Spleen (tissue), 11 donors: ENCODE measurements at regions not wholly inside any gene's neighbourhood (a gene's known extent, or its start where the extent isn't known, plus 50 kb on each side); places are given as distances from the start of the nearest gene placed in this dataset.

Source experiments
- DNase-seq: peaks from one replicate; pipeline ENCODE4 v3.0.0-alpha.2; 2020
- H3K27ac ChIP-seq, 8 donors: fragments of 200-600 bp; sonication (generic) in 7 of 8; 1 replicate in 4 of 8; 2 replicates in 4 of 8; pipeline versions ENCODE4 v1.5.0 to v1.8.0; 2016 to 2021; ENCODE audit warnings: inconsistent platforms in 4 of 8, mild to moderate bottlenecking in 4 of 8, moderate library complexity in 1 of 8
- H3K27me3 ChIP-seq, 7 donors: fragments of 200-600 bp; sonication (generic) in 6 of 7; replicated peaks in 1 of 7; 1 replicate in 4 of 7; 2 replicates in 3 of 7; pipeline versions ENCODE4 v1.5.0 to v1.8.0; 2016 to 2021; ENCODE audit warnings: inconsistent platforms in 3 of 7, mild to moderate bottlenecking in 1 of 7
- H3K36me3 ChIP-seq, 6 donors: fragments of 200-600 bp; sonication (generic) in 5 of 6; 1 replicate in 4 of 6; 2 replicates in 2 of 6; pipeline versions ENCODE4 v1.5.0 to v1.8.0; 2016 to 2021; ENCODE audit warnings: inconsistent platforms in 2 of 6
- H3K4me1 ChIP-seq, 6 donors: fragments of 200-600 bp; sonication (generic) in 5 of 6; 1 replicate in 3 of 6; 2 replicates in 3 of 6; pipeline versions ENCODE4 v1.5.0 to v1.8.0; 2016 to 2021; ENCODE audit warnings: inconsistent platforms in 3 of 6
- H3K4me3 ChIP-seq, 8 donors: fragments of 200-600 bp; sonication (generic) in 7 of 8; 1 replicate in 4 of 8; 2 replicates in 4 of 8; pipeline versions ENCODE4 v1.5.0 to v1.8.0; 2016 to 2021; ENCODE audit warnings: inconsistent platforms in 4 of 8, mild to moderate bottlenecking in 4 of 8, moderate library complexity in 2 of 8
- H3K9me3 ChIP-seq, 8 donors: fragments of 200-600 bp; sonication (generic) in 7 of 8; 1 replicate in 4 of 8; 2 replicates in 4 of 8; pipeline versions ENCODE4 v1.5.0 to v1.8.0; 2016 to 2021; ENCODE audit warnings: inconsistent platforms in 4 of 8
- POLR2A ChIP-seq, 3 donors: fragments of 450-650 bp; IDR thresholded peaks; one replicate each; pipeline ENCODE4 v1.5.1; 2017; ENCODE audit warnings: antibody characterized with exemption in 3 of 3, mild to moderate bottlenecking in 1 of 3
- POLR2AphosphoS5 ChIP-seq, 3 donors: sonication (generic); formaldehyde crosslinking; IDR thresholded peaks; one replicate each; pipeline ENCODE4 v1.5.1; 2017; ENCODE audit warnings: antibody characterized with exemption in 3 of 3
- WGBS, 5 donors: extraction: QIAGEN DNeasy Blood & Tissue Kit in 3 of 5; methylation state at CpG; one replicate each; pipeline versions ENCODE4 v1.1.5 to v1.1.7; 2013 to 2018; 5-methylcytosine and 5-hydroxymethylcytosine counted together
- intact Hi-C: fragments of 100-400 bp; cut with DNase I; formaldehyde crosslinking; loops from one replicate; pipeline ENCODE4 v1.15.0; 2023; ENCODE audit warnings: low total_unique reads
- TF ChIP-seq, protein P1 (sequence below), 11 experiments: fragments of 200-600 bp in 7 of 11; fragments of 450-650 bp in 4 of 11; sonication (generic) in 4 of 11; IDR thresholded peaks in 8 of 11; conservative IDR thresholded peaks in 3 of 11; 1 replicate in 7 of 11; 2 replicates in 4 of 11; pipeline versions ENCODE4 v1.4.0 to v1.8.0; 2016 to 2021; ENCODE audit warnings: antibody characterized with exemption in 11 of 11, inconsistent platforms in 4 of 11, mild to moderate bottlenecking in 1 of 11
- donor health status: healthy with polysubstance abuse.
- donor health status: DM: no; HTN: no; CAD: no; lungs with moderate emphysema.
- donor health status: DM: no; HTN: no; CAD: no.
- donor health status: Bipolar disorder and iron deficiency.
- donor health status: healthy.
- donor health status: DM: no; HTN: no; CAD: no.
- donor health status: DM: yes; HTN: yes; CAD: no.

DNA sequence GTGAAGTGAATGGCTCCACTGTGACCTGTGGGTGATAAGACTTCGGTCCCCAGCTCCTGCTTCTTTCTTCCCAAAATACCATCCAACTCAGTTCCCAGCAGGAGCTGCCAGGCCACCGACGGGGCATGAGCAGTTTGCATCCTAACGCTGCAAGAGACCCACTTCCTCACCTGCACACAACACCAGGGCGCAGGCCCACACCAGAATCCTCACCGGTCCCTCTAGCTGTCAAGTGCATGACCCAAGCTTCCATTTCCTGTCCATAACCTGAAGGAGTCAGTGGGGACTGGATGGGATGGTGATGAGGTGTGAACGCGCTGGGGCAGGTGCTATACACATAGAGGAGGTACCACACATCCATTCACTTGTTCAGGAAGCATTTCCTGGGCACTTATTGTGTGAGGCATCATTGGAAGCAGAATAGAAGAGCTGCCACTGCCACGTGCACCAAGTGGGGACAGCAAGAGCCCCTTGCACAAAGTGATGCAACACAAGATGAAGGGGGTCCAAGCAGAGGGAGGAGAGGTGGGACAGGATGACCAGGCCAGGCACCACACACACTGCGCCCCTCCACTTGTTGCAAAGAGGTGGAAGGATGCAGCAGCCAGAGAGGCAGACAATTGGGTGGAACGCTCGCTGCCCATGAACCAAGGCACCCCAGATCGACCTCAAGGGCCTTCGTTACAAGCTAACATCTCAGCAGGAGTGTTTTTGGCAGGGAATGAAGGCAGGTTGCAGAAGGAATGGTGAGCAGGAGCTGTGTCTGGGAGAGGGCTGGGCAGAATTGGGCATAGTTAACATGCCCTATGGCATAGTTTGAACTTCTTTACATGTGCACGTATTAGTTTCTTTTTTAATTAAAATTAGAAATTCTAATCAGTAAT lies 605.8 kb upstream of the MGMT start:
- Histone ChIP-seq H3K27ac (no peak overlapping the region), H3K36me3 (no peaks in the 10 kb centered on the region), H3K4me1 (no peaks in the 10 kb centered on the region), H3K27me3 (peaks cover 0 to 5% (median 0%) of the 10 kb centered on the region in 7 donors), H3K9me3 (no peaks in the 10 kb centered on the region), H3K4me3 (no peak overlapping the region)
- no peak for DNase-seq
- intact Hi-C loops = no loop called here
- 87 to 94% (median 89%) methylated on average over 15 of the region's 15 CpGs for WGBS, 5 donors
- TF ChIP-seq, protein P1, sequence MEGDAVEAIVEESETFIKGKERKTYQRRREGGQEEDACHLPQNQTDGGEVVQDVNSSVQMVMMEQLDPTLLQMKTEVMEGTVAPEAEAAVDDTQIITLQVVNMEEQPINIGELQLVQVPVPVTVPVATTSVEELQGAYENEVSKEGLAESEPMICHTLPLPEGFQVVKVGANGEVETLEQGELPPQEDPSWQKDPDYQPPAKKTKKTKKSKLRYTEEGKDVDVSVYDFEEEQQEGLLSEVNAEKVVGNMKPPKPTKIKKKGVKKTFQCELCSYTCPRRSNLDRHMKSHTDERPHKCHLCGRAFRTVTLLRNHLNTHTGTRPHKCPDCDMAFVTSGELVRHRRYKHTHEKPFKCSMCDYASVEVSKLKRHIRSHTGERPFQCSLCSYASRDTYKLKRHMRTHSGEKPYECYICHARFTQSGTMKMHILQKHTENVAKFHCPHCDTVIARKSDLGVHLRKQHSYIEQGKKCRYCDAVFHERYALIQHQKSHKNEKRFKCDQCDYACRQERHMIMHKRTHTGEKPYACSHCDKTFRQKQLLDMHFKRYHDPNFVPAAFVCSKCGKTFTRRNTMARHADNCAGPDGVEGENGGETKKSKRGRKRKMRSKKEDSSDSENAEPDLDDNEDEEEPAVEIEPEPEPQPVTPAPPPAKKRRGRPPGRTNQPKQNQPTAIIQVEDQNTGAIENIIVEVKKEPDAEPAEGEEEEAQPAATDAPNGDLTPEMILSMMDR (IDR thresholded peaks at IDR 0.05 in 8 of 11, conservative IDR thresholded peaks at IDR 0.05 in 3 of 11) = no peak
- TF ChIP-seq POLR2AphosphoS5 (IDR thresholded peaks at IDR 0.05) (no peak), POLR2A (IDR thresholded peaks at IDR 0.05) (no peak)

DNA sequence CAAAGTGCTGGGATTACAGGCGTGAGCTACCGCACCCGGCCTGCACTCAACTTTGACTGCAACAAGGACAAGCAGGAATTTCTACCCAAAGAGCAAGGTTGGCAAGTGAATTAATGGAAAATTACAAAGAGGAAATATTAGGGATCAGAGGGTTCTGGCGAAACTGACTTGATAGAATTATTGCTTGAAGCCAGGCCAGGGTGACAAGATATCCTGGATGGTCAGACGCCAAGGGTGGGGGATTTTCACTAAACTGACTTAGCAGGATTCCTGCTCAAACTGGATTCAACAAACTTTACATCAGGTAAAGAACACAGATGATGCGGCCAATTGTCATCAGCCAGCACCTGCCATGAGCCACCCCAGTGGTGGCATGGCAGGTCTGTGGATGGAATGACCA lies 603.6 kb upstream of the MGMT start:
- 88 to 96% (median 95%) methylated on average over 6 of the region's 6 CpGs for WGBS, 5 donors

DNA sequence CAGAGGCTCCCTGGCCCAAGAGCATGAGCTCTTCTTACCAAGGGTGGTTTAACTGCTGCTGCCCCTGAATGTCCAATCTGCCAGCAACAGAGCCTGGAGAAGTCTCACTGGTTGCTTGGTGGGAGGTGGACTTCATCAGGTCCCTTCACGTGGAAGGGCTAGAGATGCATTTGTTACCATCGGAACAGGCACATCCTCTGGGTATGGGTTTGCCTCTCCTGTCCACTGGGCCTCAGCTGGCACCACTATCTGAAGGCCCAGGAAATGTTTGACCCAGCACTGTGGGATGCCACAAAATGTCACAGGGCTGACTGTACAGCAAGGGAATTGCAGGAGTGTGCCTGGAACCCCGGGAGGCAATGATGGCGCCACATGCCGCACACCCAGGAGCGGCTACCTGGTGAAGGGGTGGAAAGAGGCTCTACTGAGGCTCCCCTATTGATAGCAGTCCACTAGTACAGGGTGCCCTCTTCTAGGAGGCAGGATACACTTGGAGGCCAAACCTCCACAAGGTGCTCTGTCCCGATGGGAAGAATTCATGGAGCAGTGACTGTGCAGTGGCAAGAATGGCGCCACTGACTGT lies 603.1 kb upstream of the MGMT start:
- no peaks in the 10 kb centered on the region for H3K36me3 ChIP-seq
- H3K4me1 ChIP-seq = no peaks in the 10 kb centered on the region
- TF ChIP-seq, protein P1 (IDR thresholded peaks at IDR 0.05 in 8 of 11, conservative IDR thresholded peaks at IDR 0.05 in 3 of 11) = no peak
- no peak for TF ChIP-seq POLR2A (IDR thresholded peaks at IDR 0.05)
- peaks cover 0 to 5% (median 0%) of the 10 kb centered on the region in 7 donors for H3K27me3 ChIP-seq
- 93 to 100% (median 95%) methylated on average over 5 to 8 of the region's 8 CpGs for WGBS, 5 donors
- H3K27ac ChIP-seq = no peak overlapping the region
- intact Hi-C loops = no loop called here
- no peaks in the 10 kb centered on the region for H3K9me3 ChIP-seq
- no peak overlapping the region for H3K4me3 ChIP-seq
- no peak for DNase-seq

More for the DNA sequence above, 603.6 kb upstream of the MGMT start:
- no peaks in the 10 kb centered on the region for H3K9me3 ChIP-seq
- intact Hi-C loops = no loop called here
- no peak overlapping the region for H3K27ac ChIP-seq
- no peak for TF ChIP-seq POLR2AphosphoS5 (IDR thresholded peaks at IDR 0.05)
- TF ChIP-seq POLR2A (IDR thresholded peaks at IDR 0.05) = no peak
- TF ChIP-seq, protein P1 (IDR thresholded peaks at IDR 0.05 in 8 of 11, conservative IDR thresholded peaks at IDR 0.05 in 3 of 11) = no peak
- no peaks in the 10 kb centered on the region for H3K4me1 ChIP-seq
- no peak for DNase-seq
- H3K36me3 ChIP-seq = no peaks in the 10 kb centered on the region
- H3K27me3 ChIP-seq = peaks cover 0 to 5% (median 0%) of the 10 kb centered on the region in 7 donors
- H3K4me3 ChIP-seq = no peak overlapping the region
